ENCODE measurements at regions not wholly inside any gene's neighbourhood (a gene's known extent, or its start where the extent isn't known, plus 50 kb on each side); places are given as distances from the start of the nearest gene placed in this dataset.

DNA sequence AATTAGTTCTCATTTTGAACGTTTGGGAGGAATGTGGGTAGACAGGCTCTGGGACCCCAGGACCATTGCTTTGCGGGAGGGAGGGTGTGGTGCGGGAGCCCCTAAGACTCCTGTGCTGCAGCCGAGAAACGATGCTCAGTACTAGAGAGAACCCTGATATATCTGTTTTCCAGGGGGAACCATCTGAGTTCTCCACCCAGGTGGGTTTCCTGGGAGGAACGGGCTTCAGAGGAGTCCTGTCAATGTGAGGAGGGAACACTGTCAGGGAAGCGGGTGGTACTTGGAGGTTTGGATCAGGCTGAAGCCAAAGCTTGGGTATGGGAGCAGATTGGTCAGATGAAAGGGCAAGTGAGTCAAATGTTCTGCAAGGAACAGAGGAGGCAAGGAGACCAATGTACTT is 358.0 kb downstream of the FGF9 start:
- ChIA-PET CTCF (no interaction called here), POLR2A (no interaction called here)
- DNase-seq (ENCODE audit: low read depth, low spot score) = no peak
- Histone ChIP-seq H3K36me3 (ENCODE audit: control insufficient read depth in 2 of 2, extremely low read depth in 1 of 2, insufficient read depth in 2 of 2, low read length in 2 of 2) (no peaks in the 10 kb centered on the region), H3K4me2 (ENCODE audit: insufficient read depth, low read length) (no peak overlapping the region), H2AFZ (ENCODE audit: low read depth, low read length) (no peak overlapping the region), H4K20me1 (replicated peaks; ENCODE audit: control insufficient read depth, extremely low read depth, insufficient read depth, low read length) (no peaks in the 10 kb centered on the region), H3K9ac (replicated peaks; ENCODE audit: extremely low read depth, insufficient read depth, low read length) (no peak overlapping the region), H3K79me2 (ENCODE audit: control insufficient read depth, insufficient read depth, low read length) (no peaks in the 10 kb centered on the region), H3K9me3 (replicated peaks; ENCODE audit: control insufficient read depth, insufficient read depth, low read length) (peaks cover 5% of the 10 kb centered on the region), H3K4me3 (replicated peaks in 1 of 3; ENCODE audit: insufficient read depth in 1 of 3, low read depth in 1 of 3, low read length in 3 of 3) (no peak overlapping the region), H3K4me1 (ENCODE audit: control insufficient read depth, extremely low read depth, insufficient read depth, low read length) (no peaks in the 10 kb centered on the region), H3K27me3 (ENCODE audit: control insufficient read depth in 2 of 2, insufficient read depth in 2 of 2, low read length in 2 of 2) (no peaks in the 10 kb centered on the region), H3K9me1 (replicated peaks; ENCODE audit: control insufficient read depth, extremely low read depth, insufficient read depth, low read length) (no peaks in the 10 kb centered on the region), H3K27ac (ENCODE audit: insufficient read depth, low read depth, low read length) (no peak overlapping the region)
- no peak for FAIRE-seq
- dilution Hi-C loops (cut with MboI; ENCODE audit: extremely low pct_ligation_motif_present, low sequenced_read_pairs) (no loop called here), intact Hi-C loops (cut with micrococcal nuclease) (no loop called here)
- BruUV-seq (replicated peaks) = no TSS peak
- no peak for TF ChIP-seq POLR2A (IDR thresholded peaks at IDR 0.05; ENCODE audit: low read depth, low read length)
- no peak for TF ChIP-seq JUN (IDR thresholded peaks at IDR 0.05; ENCODE audit: borderline replicate concordance, insufficient read depth, insufficient read length, low read depth)
- TF ChIP-seq, protein P1, sequence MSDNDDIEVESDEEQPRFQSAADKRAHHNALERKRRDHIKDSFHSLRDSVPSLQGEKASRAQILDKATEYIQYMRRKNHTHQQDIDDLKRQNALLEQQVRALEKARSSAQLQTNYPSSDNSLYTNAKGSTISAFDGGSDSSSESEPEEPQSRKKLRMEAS (IDR thresholded peaks at IDR 0.05; ENCODE audit: insufficient read depth, insufficient read length) = no peak
- no peak for TF ChIP-seq POLR2AphosphoS5 (IDR thresholded peaks at IDR 0.05; ENCODE audit: insufficient read depth, low read depth, low read length)
- TF ChIP-seq, protein P2, sequence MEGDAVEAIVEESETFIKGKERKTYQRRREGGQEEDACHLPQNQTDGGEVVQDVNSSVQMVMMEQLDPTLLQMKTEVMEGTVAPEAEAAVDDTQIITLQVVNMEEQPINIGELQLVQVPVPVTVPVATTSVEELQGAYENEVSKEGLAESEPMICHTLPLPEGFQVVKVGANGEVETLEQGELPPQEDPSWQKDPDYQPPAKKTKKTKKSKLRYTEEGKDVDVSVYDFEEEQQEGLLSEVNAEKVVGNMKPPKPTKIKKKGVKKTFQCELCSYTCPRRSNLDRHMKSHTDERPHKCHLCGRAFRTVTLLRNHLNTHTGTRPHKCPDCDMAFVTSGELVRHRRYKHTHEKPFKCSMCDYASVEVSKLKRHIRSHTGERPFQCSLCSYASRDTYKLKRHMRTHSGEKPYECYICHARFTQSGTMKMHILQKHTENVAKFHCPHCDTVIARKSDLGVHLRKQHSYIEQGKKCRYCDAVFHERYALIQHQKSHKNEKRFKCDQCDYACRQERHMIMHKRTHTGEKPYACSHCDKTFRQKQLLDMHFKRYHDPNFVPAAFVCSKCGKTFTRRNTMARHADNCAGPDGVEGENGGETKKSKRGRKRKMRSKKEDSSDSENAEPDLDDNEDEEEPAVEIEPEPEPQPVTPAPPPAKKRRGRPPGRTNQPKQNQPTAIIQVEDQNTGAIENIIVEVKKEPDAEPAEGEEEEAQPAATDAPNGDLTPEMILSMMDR (IDR thresholded peaks at IDR 0.05; ENCODE audit: extremely low read depth in 1 of 2, insufficient read depth in 1 of 2, low read depth in 1 of 2, low read length in 2 of 2) = no peak
- TF ChIP-seq GATA2 (IDR thresholded peaks at IDR 0.05; ENCODE audit: insufficient read depth, insufficient read length, low read depth, low read length) = no peak
- no peak for TF ChIP-seq EZH2 (IDR thresholded peaks at IDR 0.05; ENCODE audit: borderline replicate concordance, low read depth, low read length, severe bottlenecking)
- TF ChIP-seq FOS (IDR thresholded peaks at IDR 0.05; ENCODE audit: borderline replicate concordance, insufficient read depth, low read length) = no peak
- no peak for TF ChIP-seq MYC (IDR thresholded peaks at IDR 0.05; ENCODE audit: low read depth, low read length)

Measured in endothelial cell of umbilical vein (primary cell).